ENCODE measurements at regions not wholly inside any gene's neighbourhood (a gene's known extent, or its start where the extent isn't known, plus 50 kb on each side); places are given as distances from the start of the nearest gene placed in this dataset.
"Not testable (repeated sequence)": the region's sequence is repeated elsewhere in the genome, so short reads cannot be mapped to it uniquely, and the experiment has no call there.

GRCh38 chr10:46773897-46774236, 137.4 kb upstream of the PTPN20 start:
- H3K27ac Mint-ChIP-seq; intact Hi-C loops (cut with micrococcal nuclease); H3K36me3 Mint-ChIP-seq (ENCODE audit: low read depth); H3K4me1 Mint-ChIP-seq (ENCODE audit: low read depth); H3K27me3 Mint-ChIP-seq; H3K9me3 Mint-ChIP-seq: not testable (repeated sequence)
- peak overlapping the region; percentile 9 for H3K4me3 Mint-ChIP-seq

- H3K27me3 Mint-ChIP-seq; H3K4me3 Mint-ChIP-seq; H3K36me3 Mint-ChIP-seq (ENCODE audit: low read depth); H3K4me1 Mint-ChIP-seq (ENCODE audit: low read depth); H3K9me3 Mint-ChIP-seq; intact Hi-C loops (cut with micrococcal nuclease); H3K27ac Mint-ChIP-seq: not testable (repeated sequence)
These were observed 136.9 kb upstream of the PTPN20 start for GRCh38 chr10:46774366-46774765.

- intact Hi-C loops (cut with micrococcal nuclease); H3K4me3 Mint-ChIP-seq; H3K36me3 Mint-ChIP-seq (ENCODE audit: low read depth); H3K27me3 Mint-ChIP-seq; H3K27ac Mint-ChIP-seq; H3K4me1 Mint-ChIP-seq (ENCODE audit: low read depth); H3K9me3 Mint-ChIP-seq: not testable (repeated sequence)
These were observed 136.1 kb upstream of the PTPN20 start for GRCh38 chr10:46774945-46775667.

- H3K4me1 Mint-ChIP-seq (ENCODE audit: low read depth); H3K9me3 Mint-ChIP-seq; H3K36me3 Mint-ChIP-seq (ENCODE audit: low read depth); H3K27me3 Mint-ChIP-seq; intact Hi-C loops (cut with micrococcal nuclease); H3K4me3 Mint-ChIP-seq; H3K27ac Mint-ChIP-seq: not testable (repeated sequence)
These were observed 135.6 kb upstream of the PTPN20 start for GRCh38 chr10:46775668-46776059.

- H3K27me3 Mint-ChIP-seq; intact Hi-C loops (cut with micrococcal nuclease); H3K27ac Mint-ChIP-seq; H3K36me3 Mint-ChIP-seq (ENCODE audit: low read depth); H3K9me3 Mint-ChIP-seq; H3K4me1 Mint-ChIP-seq (ENCODE audit: low read depth); H3K4me3 Mint-ChIP-seq: not testable (repeated sequence)
These were observed 131.7 kb upstream of the PTPN20 start for GRCh38 chr10:46779571-46779970.

GRCh38 chr10:46780164-46780563, 131.1 kb upstream of the PTPN20 start:
- intact Hi-C loops (cut with micrococcal nuclease); H3K27me3 Mint-ChIP-seq; H3K9me3 Mint-ChIP-seq; H3K27ac Mint-ChIP-seq; H3K4me3 Mint-ChIP-seq; H3K4me1 Mint-ChIP-seq (ENCODE audit: low read depth); H3K36me3 Mint-ChIP-seq (ENCODE audit: low read depth): not testable (repeated sequence)

GRCh38 chr10:46781001-46781400, 130.2 kb upstream of the PTPN20 start:
- H3K27me3 Mint-ChIP-seq; intact Hi-C loops (cut with micrococcal nuclease); H3K9me3 Mint-ChIP-seq; H3K4me1 Mint-ChIP-seq (ENCODE audit: low read depth); H3K36me3 Mint-ChIP-seq (ENCODE audit: low read depth); H3K27ac Mint-ChIP-seq; H3K4me3 Mint-ChIP-seq: not testable (repeated sequence)

GRCh38 chr10:46782001-46782874, 129.0 kb upstream of the PTPN20 start:
- H3K9me3 Mint-ChIP-seq; H3K4me3 Mint-ChIP-seq; H3K27me3 Mint-ChIP-seq; H3K4me1 Mint-ChIP-seq (ENCODE audit: low read depth); H3K27ac Mint-ChIP-seq; H3K36me3 Mint-ChIP-seq (ENCODE audit: low read depth); intact Hi-C loops (cut with micrococcal nuclease): not testable (repeated sequence)

- intact Hi-C loops (cut with micrococcal nuclease); H3K36me3 Mint-ChIP-seq (ENCODE audit: low read depth); H3K9me3 Mint-ChIP-seq; H3K4me1 Mint-ChIP-seq (ENCODE audit: low read depth); H3K4me3 Mint-ChIP-seq; H3K27ac Mint-ChIP-seq; H3K27me3 Mint-ChIP-seq: not testable (repeated sequence)
These were observed 126.6 kb upstream of the PTPN20 start for GRCh38 chr10:46784665-46785064.

- H3K36me3 Mint-ChIP-seq (ENCODE audit: low read depth); H3K4me1 Mint-ChIP-seq (ENCODE audit: low read depth); intact Hi-C loops (cut with micrococcal nuclease); H3K27me3 Mint-ChIP-seq; H3K9me3 Mint-ChIP-seq: not testable (repeated sequence)
- Mint-ChIP-seq H3K27ac (peak overlapping the region; percentile 82), H3K4me3 (peak overlapping the region; percentile 96)
These were observed 125.1 kb upstream of the PTPN20 start for GRCh38 chr10:46786125-46786517.

GRCh38 chr10:46786518-46787320, 124.5 kb upstream of the PTPN20 start:
- H3K36me3 Mint-ChIP-seq (ENCODE audit: low read depth); intact Hi-C loops (cut with micrococcal nuclease); H3K27me3 Mint-ChIP-seq; H3K9me3 Mint-ChIP-seq; H3K4me1 Mint-ChIP-seq (ENCODE audit: low read depth): not testable (repeated sequence)
- peak overlapping the region; percentile 82 for H3K27ac Mint-ChIP-seq
- peak overlapping the region; percentile 96 for H3K4me3 Mint-ChIP-seq

GRCh38 chr10:46787321-46787615, 124.0 kb upstream of the PTPN20 start:
- Mint-ChIP-seq H3K9me3 (no peaks in the 10 kb centered on the region), H3K36me3 (ENCODE audit: low read depth) (peaks cover 9% of the 10 kb centered on the region), H3K27me3 (peaks cover 6% of the 10 kb centered on the region), H3K4me3 (peak overlapping the region; percentile 96), H3K27ac (no peak overlapping the region), H3K4me1 (ENCODE audit: low read depth) (no peaks in the 10 kb centered on the region)
- intact Hi-C loops (cut with micrococcal nuclease): no loop called here

- H3K9me3 Mint-ChIP-seq; intact Hi-C loops (cut with micrococcal nuclease); H3K4me1 Mint-ChIP-seq (ENCODE audit: low read depth); H3K4me3 Mint-ChIP-seq; H3K36me3 Mint-ChIP-seq (ENCODE audit: low read depth); H3K27ac Mint-ChIP-seq; H3K27me3 Mint-ChIP-seq: not testable (repeated sequence)
These were observed 118.4 kb upstream of the PTPN20 start for GRCh38 chr10:46792657-46793357.

GRCh38 chr10:46796351-46796750, 114.9 kb upstream of the PTPN20 start:
- H3K4me3 Mint-ChIP-seq; H3K4me1 Mint-ChIP-seq (ENCODE audit: low read depth); H3K36me3 Mint-ChIP-seq (ENCODE audit: low read depth); H3K9me3 Mint-ChIP-seq; H3K27me3 Mint-ChIP-seq; intact Hi-C loops (cut with micrococcal nuclease); H3K27ac Mint-ChIP-seq: not testable (repeated sequence)
